ENCODE measurements at regions not wholly inside any gene's neighbourhood (a gene's known extent, or its start where the extent isn't known, plus 50 kb on each side); places are given as distances from the start of the nearest gene placed in this dataset.

- no peak for DNase-seq
Measured at GRCh38 chr15:91522605-91523332, 330.7 kb upstream of the SLCO3A1 start.

GRCh38 chr15:91523596-91523995 lies 329.9 kb upstream of the SLCO3A1 start:
- DNase-seq = no peak

DNA sequence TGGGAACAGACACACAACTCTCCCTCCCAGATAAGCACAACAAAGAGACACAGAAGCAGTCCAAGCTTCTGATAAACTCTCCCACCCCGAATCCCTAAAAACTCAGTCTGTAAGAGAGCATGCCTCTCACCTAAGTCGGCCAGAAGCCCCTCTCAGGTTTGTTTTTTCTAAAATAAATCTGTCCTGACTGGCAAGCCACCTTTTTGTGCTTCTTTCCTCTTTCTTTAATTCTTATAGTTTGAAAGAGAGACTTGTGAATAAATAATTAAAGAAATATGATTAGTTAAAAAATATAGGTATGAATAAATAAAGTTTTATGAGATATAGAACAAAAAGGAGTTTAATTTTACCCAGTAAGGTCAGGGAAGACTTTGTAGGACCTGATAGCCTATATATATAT lies 329.0 kb upstream of the SLCO3A1 start:
- DNase-seq = no peak

DNA sequence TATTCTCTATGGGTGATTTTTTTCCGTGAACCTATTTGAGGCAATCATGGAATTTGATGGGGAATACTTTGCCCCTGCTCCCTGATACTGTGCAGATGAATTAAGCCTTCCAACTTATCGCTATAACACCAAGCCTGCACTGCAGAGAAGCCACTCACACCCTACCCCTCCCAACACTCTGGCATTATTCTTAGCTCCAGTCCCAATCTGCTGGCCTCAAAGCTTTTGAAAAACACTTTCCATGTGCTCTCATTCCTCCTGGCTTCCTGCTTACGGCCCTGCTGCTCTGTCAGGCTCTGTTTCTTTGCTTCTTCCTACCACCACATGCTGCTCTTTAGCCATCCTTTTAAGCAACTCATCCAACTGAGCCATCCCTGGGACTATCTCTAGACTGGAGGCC lies 327.8 kb upstream of the SLCO3A1 start:
- DNase-seq = no peak

GRCh38 chr15:91526424-91526823 lies 327.1 kb upstream of the SLCO3A1 start:
- no peak for DNase-seq

DNA sequence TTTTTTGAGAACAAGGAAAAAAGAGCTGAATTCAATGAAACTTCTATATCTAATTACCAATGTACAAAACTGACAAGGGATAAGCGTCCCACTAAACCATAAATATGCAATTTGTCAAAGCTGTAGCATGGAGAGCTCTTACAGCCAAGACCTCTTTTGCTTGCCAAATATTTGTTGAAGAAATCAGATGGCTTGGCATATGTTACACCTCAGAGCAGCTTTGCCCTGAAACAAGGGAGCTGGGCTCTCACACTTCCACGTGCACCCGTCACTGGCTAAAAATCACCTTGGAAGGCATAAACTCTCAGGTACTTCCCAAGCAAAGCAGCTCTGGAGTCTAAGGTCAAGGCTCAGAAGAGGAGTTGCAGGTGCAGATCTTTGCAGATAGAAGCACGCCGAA lies 324.7 kb upstream of the SLCO3A1 start:
- no peak for DNase-seq

DNA sequence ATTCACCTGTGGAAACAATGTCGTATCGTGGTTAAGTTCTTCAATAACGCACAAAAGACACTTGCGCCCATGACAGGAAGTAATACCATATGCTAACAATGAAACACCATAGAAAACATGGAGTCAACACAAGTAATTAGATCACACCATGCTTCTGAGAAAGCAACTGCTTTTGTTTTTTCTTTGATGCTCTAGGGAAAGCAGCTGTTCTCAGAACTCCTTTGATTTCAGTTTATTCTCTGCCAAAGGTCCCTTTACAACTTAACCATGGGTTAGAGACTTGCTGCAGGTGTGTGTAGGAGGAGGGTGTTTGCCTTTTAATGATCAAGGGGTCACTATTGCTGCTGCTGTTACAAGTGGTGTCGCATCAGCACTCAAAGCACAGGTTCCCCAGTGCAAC lies 324.0 kb upstream of the SLCO3A1 start:
- DNase-seq = no peak

DNA sequence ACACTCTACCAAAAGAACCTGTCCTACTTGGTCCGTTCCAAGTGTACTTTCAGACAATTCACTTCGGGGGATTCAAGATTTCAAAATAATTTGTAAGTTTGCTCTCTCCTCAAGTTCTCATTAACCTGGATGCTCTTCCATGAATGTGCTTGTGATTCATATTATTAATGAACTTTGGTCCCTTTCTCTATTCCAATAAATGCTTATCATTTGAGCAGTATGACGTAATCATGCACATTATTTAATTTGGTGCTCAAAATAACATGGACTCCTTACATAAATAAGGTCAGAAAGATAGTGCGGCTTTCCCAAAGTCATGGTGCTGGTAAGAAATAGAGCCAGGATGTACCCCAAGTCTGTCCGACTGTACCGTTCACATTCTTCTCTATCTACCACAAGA lies 323.2 kb upstream of the SLCO3A1 start:
- no peak for DNase-seq

- no peak for DNase-seq
Measured at GRCh38 chr15:91530956-91531582, 322.4 kb upstream of the SLCO3A1 start.

DNA sequence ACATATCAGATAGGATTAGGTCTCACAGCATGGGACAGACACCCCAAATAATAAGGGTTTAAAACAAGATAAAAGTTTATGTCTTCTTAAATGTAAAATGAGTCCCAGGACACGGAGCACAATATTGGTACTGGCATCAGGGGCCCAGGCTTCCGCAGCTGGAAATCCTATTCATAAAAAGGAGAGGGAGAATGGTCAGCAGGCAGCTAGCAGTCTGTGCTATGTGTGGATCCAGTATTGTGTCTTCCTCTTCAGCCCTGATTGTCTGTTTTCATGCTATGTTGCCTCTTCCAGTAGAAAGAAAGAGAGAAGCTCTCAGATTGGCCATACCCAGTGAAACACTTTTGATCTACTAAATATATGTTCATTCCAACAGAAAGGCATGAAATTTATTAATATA lies 319.3 kb upstream of the SLCO3A1 start:
- DNase-seq = no peak

- no peak for DNase-seq
Measured at GRCh38 chr15:91534976-91535375, 318.5 kb upstream of the SLCO3A1 start.

- peak; percentile 33 for DNase-seq
Measured at GRCh38 chr15:91535856-91536500, 317.5 kb upstream of the SLCO3A1 start.

- no peak for DNase-seq
Measured at GRCh38 chr15:91537856-91538255, 315.7 kb upstream of the SLCO3A1 start.

DNA sequence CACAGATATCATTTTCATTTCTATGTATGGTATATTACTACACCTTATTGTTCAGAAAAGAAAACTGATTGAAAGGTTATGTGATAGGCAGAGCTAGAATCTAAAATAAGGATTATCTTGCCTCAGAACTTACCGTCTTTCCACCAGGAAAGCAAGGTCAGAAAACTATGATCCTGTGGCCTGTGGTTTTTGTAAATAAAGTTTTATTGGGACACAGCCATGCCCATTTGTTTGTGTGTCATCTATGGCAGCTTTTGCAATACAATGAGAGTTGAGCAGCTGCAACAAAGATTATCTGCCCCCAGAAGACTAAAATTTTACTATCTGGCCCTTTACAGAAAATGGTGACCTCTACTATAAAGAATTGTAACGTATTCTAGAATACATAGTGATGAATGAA lies 314.7 kb upstream of the SLCO3A1 start:
- no peak for DNase-seq

DNA sequence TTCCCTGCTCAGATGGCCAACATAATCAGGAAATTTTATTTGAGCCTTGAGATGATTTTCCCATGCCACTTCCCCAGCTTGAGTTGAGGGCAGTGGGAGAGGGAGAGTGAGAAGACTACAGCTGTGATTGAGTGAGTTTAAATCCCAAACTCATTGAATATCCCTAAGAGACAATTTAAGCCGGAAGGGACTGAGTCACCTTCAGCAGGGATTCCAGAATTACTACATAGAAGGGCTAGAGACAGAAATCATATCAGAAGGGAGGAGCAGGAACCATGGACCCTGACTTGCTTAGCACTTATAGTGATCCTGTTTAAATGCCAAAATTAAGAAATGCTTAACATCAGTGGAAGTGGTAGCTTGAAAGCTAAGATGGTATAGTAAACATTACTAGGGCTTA lies 312.2 kb upstream of the SLCO3A1 start:
- DNase-seq = no peak

DNA sequence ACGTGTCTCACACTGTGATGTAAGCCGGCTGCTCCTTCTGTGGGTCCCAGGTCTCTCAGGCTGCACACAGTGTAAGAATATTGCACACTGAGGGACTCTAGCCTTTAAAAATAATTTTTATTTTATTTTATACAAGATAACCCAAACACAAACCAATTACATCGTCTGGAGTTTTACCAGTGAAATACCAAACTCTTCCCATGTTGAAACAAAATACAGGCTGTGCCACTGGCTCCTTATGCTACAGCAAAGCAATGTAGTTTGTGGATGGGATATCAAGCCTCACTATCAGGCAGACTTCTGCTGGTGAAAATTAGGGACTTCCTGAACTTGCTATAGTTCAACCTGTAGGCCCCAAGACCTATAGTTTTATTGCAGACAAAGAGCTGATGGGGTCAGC lies 311.3 kb upstream of the SLCO3A1 start:
- no peak for DNase-seq

GRCh38 chr15:91547356-91547755 lies 306.2 kb upstream of the SLCO3A1 start:
- no peak for DNase-seq

DNA sequence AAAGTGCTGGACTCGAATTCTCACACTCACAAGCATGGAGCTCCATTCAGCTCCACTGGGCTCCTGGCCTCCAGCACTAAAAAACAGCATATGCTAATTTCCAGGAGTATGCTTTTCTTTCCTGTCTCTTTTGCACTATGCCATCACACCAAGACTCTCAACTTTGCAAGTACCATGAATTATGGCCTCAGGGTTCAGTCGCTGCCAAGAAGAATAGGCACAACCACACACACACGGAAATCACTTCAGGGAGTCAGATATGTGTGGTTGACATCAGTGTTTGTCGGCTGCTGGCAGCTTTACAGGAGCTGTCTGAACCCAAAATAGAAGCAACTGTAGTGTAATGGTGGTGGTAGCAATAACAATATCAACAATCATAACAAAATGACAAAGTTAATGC lies 305.0 kb upstream of the SLCO3A1 start:
- DNase-seq = no peak

GRCh38 chr15:91549581-91549980 lies 303.9 kb upstream of the SLCO3A1 start:
- no peak for DNase-seq

DNA sequence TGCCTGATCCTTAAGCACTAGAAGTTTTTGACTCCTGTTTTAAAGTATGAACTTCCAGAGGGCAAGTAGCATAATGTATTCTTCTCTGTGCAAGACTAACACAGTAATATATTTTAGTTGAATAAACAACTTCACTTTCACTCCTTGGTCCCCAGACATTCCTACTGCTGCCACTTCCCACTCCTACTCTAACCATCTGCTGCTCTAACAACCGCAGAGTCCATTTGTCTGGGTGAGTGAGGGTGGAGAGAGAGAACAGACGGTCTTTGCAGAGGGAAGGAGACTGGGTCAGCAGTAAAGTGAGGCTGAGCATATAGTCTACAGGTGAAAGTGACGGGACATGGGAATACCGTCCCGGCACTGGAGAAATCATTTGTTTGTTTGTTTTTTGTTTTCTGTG lies 301.0 kb upstream of the SLCO3A1 start:
- no peak for DNase-seq

GRCh38 chr15:91553196-91553854 lies 300.2 kb upstream of the SLCO3A1 start:
- no peak for DNase-seq

- no peak for DNase-seq
Measured at GRCh38 chr15:91555312-91555711, 298.2 kb upstream of the SLCO3A1 start.

DNA sequence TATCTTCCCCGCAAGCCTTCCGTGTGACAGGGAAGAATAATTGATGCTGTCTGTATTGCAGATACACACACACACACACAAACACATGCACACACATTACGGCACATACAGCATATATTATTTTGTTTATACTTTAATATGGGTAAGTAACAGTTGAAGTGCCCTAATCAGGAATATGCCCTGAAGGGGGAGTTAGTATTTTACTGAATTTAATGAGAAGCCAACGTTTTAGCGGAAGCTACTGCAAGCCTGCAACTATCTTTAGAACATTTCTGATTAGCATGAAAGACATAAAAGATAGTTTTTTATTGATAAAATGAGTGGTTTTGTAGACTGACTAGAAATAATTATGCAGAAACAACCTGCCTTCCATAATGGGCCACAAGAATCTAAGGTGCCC lies 296.6 kb upstream of the SLCO3A1 start:
- no peak for DNase-seq

Measured in skin of body (tissue), 1 donor.